Left lung (tissue), 4 donors: ENCODE measurements at regions not wholly inside any gene's neighbourhood (a gene's known extent, or its start where the extent isn't known, plus 50 kb on each side); places are given as distances from the start of the nearest gene placed in this dataset.
A peak's percentile ranks its signal among the peaks of the same experiment; 100 is the strongest.

Source experiments
- ATAC-seq: fragments of 200-7000 bp; cut with Tn5 transposase; one replicate; pipeline ENCODE4 v1.9.1; 2020; ENCODE audit warnings: moderate library complexity
- DNase-seq, 4 donors: peaks; one replicate each; pipeline ENCODE4 v3.0.0-alpha.2; 2013 to 2020
- H3K27ac ChIP-seq, 2 donors: fragments of 200-600 bp; sonication (generic) in 1 of 2; one replicate each; pipeline versions ENCODE4 v1.5.0 to v1.8.0; 2020 to 2021
- H3K27me3 ChIP-seq, 2 donors: fragments of 200-600 bp; sonication (generic) in 1 of 2; one replicate each; pipeline versions ENCODE4 v1.5.0 to v1.8.0; 2020 to 2021
- H3K36me3 ChIP-seq, 2 donors: fragments of 200-600 bp; sonication (generic) in 1 of 2; one replicate each; pipeline versions ENCODE4 v1.5.0 to v1.8.0; 2020 to 2021
- H3K4me1 ChIP-seq, 2 donors: fragments of 200-600 bp; one replicate each; pipeline ENCODE4 v1.8.0; 2021
- H3K4me3 ChIP-seq, 2 donors: fragments of 200-600 bp; sonication (generic) in 1 of 2; one replicate each; pipeline versions ENCODE4 v1.5.0 to v1.8.0; 2020 to 2021; ENCODE audit warnings: mild to moderate bottlenecking in 1 of 2
- H3K9me3 ChIP-seq, 2 donors: fragments of 200-600 bp; sonication (generic) in 1 of 2; one replicate each; pipeline versions ENCODE4 v1.5.0 to v1.8.0; 2020 to 2021
- intact Hi-C, 2 donors: fragments of 100-400 bp; cut with DNase I; formaldehyde crosslinking; loops; one replicate each; pipeline versions ENCODE4 v1.11.2 to v1.14.2; 2022
- TF ChIP-seq, protein P1 (sequence below), 2 donors: fragments of 200-600 bp; sonication (generic) in 1 of 2; IDR thresholded peaks; one replicate each; pipeline versions ENCODE4 v1.5.0 to v1.8.0; 2021; ENCODE audit warnings: antibody characterized with exemption in 2 of 2
- donor health status: DM: no; HTN: yes; CAD: no.
- donor health status: DM: no; HTN: no; CAD: no.

DNA sequence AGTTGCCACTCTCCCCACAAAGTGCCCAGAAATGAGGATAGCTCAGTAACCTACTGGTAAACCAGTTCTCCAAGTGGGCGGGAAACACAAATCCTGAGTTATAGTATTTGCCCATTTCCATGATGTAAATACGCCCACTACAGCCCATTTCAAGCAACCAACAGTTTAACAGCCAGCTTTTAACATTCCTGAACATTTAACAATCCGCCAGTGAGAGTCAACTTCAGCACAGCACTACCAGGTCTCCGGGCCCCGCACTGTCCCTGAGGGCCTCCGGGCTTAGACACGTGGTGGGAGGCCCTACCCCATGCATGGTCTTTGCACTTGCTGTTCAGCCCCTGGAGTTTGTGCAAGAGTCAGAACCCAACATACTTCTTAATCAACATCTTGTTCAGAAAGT is 132.0 kb upstream of the CTTNBP2NL start:
- H3K4me1 ChIP-seq: peaks cover 0 to 4% of the 10 kb centered on the region in 2 donors
- no peaks in the 10 kb centered on the region for H3K27me3 ChIP-seq
- TF ChIP-seq, protein P1, sequence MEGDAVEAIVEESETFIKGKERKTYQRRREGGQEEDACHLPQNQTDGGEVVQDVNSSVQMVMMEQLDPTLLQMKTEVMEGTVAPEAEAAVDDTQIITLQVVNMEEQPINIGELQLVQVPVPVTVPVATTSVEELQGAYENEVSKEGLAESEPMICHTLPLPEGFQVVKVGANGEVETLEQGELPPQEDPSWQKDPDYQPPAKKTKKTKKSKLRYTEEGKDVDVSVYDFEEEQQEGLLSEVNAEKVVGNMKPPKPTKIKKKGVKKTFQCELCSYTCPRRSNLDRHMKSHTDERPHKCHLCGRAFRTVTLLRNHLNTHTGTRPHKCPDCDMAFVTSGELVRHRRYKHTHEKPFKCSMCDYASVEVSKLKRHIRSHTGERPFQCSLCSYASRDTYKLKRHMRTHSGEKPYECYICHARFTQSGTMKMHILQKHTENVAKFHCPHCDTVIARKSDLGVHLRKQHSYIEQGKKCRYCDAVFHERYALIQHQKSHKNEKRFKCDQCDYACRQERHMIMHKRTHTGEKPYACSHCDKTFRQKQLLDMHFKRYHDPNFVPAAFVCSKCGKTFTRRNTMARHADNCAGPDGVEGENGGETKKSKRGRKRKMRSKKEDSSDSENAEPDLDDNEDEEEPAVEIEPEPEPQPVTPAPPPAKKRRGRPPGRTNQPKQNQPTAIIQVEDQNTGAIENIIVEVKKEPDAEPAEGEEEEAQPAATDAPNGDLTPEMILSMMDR (IDR thresholded peaks at IDR 0.05): no peak
- peak; percentile 26 for ATAC-seq
- H3K27ac ChIP-seq: no peak overlapping the region
- no peaks in the 10 kb centered on the region for H3K36me3 ChIP-seq
- H3K9me3 ChIP-seq: no peaks in the 10 kb centered on the region
- H3K4me3 ChIP-seq: no peak overlapping the region
- intact Hi-C loops: no loop called here
- DNase-seq: no peak

GRCh38 chr1:112264553-112264952 is 131.5 kb upstream of the CTTNBP2NL start:
- TF ChIP-seq, protein P1 (IDR thresholded peaks at IDR 0.05): no peak
- ATAC-seq: peak; percentile 39

DNA sequence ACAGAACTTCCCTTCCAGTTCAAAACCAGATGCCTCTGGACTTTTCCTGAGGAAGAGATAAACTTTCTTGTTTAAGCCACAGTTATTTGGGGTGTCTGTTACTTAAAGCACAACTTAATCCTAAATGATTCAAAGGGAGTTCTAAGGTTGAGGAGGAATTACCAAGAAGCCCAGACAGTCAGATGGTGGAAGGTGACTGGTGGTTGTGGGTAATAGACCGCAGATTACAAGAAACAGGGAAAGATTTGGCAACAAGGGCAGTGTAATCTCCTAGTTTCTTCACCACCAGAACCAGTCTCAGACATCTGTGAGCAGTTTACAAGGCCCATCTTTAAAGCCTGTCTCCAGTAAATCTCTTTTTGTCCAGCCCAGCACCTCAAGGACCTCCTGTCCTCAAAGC is 130.1 kb upstream of the CTTNBP2NL start:
- no peak for ATAC-seq
- TF ChIP-seq, protein P1 (IDR thresholded peaks at IDR 0.05): no peak
- no peaks in the 10 kb centered on the region for H3K9me3 ChIP-seq
- peaks cover 0 to 4% of the 10 kb centered on the region in 2 donors for H3K4me1 ChIP-seq
- DNase-seq: no peak
- intact Hi-C loops: no loop called here
- H3K27me3 ChIP-seq: no peaks in the 10 kb centered on the region
- H3K4me3 ChIP-seq: no peak overlapping the region
- no peaks in the 10 kb centered on the region for H3K36me3 ChIP-seq
- H3K27ac ChIP-seq: no peak overlapping the region

More at GRCh38 chr1:112264553-112264952, 131.5 kb upstream of the CTTNBP2NL start:
- H3K27me3 ChIP-seq: no peaks in the 10 kb centered on the region
- peak overlapping the region in 1 of 2 donors; percentile 46 for H3K27ac ChIP-seq
- DNase-seq: peak in 1 of 4 donors; percentile 19
- H3K36me3 ChIP-seq: no peaks in the 10 kb centered on the region
- intact Hi-C loops: no loop called here
- no peak overlapping the region for H3K4me3 ChIP-seq
- no peaks in the 10 kb centered on the region for H3K9me3 ChIP-seq
- peaks cover 0 to 4% of the 10 kb centered on the region in 2 donors for H3K4me1 ChIP-seq

- TF ChIP-seq, protein P1 (IDR thresholded peaks at IDR 0.05): no peak
- intact Hi-C loops: no loop called here
- Histone ChIP-seq H3K9me3 (no peaks in the 10 kb centered on the region), H3K36me3 (no peaks in the 10 kb centered on the region), H3K27me3 (no peaks in the 10 kb centered on the region), H3K4me1 (peaks cover 0 to 4% of the 10 kb centered on the region in 2 donors), H3K4me3 (no peak overlapping the region), H3K27ac (no peak overlapping the region)
- no peak for DNase-seq
- ATAC-seq: no peak
These were observed 128.8 kb upstream of the CTTNBP2NL start for GRCh38 chr1:112267206-112267605.

DNA sequence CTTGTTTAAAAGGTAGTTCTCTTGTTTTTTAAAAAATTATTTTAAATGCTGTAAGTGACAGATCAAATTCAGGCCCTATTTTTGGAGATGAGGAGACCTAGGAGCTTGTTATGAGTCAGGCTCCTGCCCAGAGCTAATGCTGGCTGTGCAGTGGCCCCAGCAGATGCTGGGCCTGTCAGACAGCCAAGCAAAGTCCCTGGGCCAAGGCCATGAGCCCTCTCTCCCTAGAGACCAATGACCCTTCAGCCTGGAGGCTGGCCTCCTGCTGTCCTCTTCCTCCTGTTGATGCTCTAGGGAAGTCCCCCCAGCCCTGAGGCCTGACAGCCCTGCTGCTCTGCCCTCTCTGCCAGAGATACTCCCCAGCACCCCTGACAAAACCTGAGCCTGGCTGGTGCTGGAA is 128.1 kb upstream of the CTTNBP2NL start:
- H3K36me3 ChIP-seq: no peaks in the 10 kb centered on the region
- peak in 1 of 4 donors; percentile 40 for DNase-seq
- no peaks in the 10 kb centered on the region for H3K9me3 ChIP-seq
- intact Hi-C loops: no loop called here
- TF ChIP-seq, protein P1 (IDR thresholded peaks at IDR 0.05): no peak
- H3K27ac ChIP-seq: no peak overlapping the region
- peaks cover 0 to 4% of the 10 kb centered on the region in 2 donors for H3K4me1 ChIP-seq
- ATAC-seq: peak; percentile 15
- H3K27me3 ChIP-seq: no peaks in the 10 kb centered on the region
- H3K4me3 ChIP-seq: no peak overlapping the region
